ENCODE measurements at regions not wholly inside any gene's neighbourhood (a gene's known extent, or its start where the extent isn't known, plus 50 kb on each side); places are given as distances from the start of the nearest gene placed in this dataset.

GRCh38 chr1:76759171-76759860 lies 108.0 kb upstream of the ST6GALNAC5 start:
- no peak overlapping the region for H3K27ac ChIP-seq
- no peak overlapping the region for H3K4me3 ChIP-seq

GRCh38 chr1:76759950-76760349 lies 107.3 kb upstream of the ST6GALNAC5 start:
- no peak overlapping the region for H3K4me3 ChIP-seq
- no peak overlapping the region for H3K27ac ChIP-seq

GRCh38 chr1:76763738-76764137 lies 103.5 kb upstream of the ST6GALNAC5 start:
- H3K27ac ChIP-seq: no peak overlapping the region

GRCh38 chr1:76764638-76765454 lies 102.4 kb upstream of the ST6GALNAC5 start:
- Histone ChIP-seq H3K27ac (no peak overlapping the region), H3K4me3 (no peak overlapping the region)

More at GRCh38 chr1:76763738-76764137, 103.5 kb upstream of the ST6GALNAC5 start:
- H3K4me3 ChIP-seq: no peak overlapping the region

- Histone ChIP-seq H3K4me3 (no peak overlapping the region), H3K27ac (no peak overlapping the region)
Measured at GRCh38 chr1:76766381-76766780, 100.9 kb upstream of the ST6GALNAC5 start.

GRCh38 chr1:76769911-76770310 lies 97.4 kb upstream of the ST6GALNAC5 start:
- no peak overlapping the region for H3K27ac ChIP-seq
- no peak overlapping the region for H3K4me3 ChIP-seq

- H3K27ac ChIP-seq: no peak overlapping the region
- H3K4me3 ChIP-seq: no peak overlapping the region
Measured at GRCh38 chr1:76770979-76771378, 96.3 kb upstream of the ST6GALNAC5 start.

- no peak overlapping the region for H3K4me3 ChIP-seq
- no peak overlapping the region for H3K27ac ChIP-seq
Measured at GRCh38 chr1:76781447-76781846, 85.8 kb upstream of the ST6GALNAC5 start.

GRCh38 chr1:76782809-76783208 lies 84.5 kb upstream of the ST6GALNAC5 start:
- no peak overlapping the region for H3K27ac ChIP-seq
- no peak overlapping the region for H3K4me3 ChIP-seq

- H3K27ac ChIP-seq: no peak overlapping the region
- no peak overlapping the region for H3K4me3 ChIP-seq
Measured at GRCh38 chr1:76784502-76784901, 82.8 kb upstream of the ST6GALNAC5 start.

GRCh38 chr1:76786222-76786621 lies 81.1 kb upstream of the ST6GALNAC5 start:
- Histone ChIP-seq H3K27ac (no peak overlapping the region), H3K4me3 (no peak overlapping the region)

- Histone ChIP-seq H3K27ac (no peak overlapping the region), H3K4me3 (no peak overlapping the region)
Measured at GRCh38 chr1:76793594-76793993, 73.7 kb upstream of the ST6GALNAC5 start.

GRCh38 chr1:76799700-76800099 lies 67.6 kb upstream of the ST6GALNAC5 start:
- no peak overlapping the region for H3K4me3 ChIP-seq
- H3K27ac ChIP-seq: no peak overlapping the region

- H3K27ac ChIP-seq: no peak overlapping the region
- H3K4me3 ChIP-seq: no peak overlapping the region
Measured at GRCh38 chr1:76802094-76802493, 65.2 kb upstream of the ST6GALNAC5 start.

GRCh38 chr1:76807543-76808260 lies 59.6 kb upstream of the ST6GALNAC5 start:
- no peak overlapping the region for H3K27ac ChIP-seq

More at GRCh38 chr1:76807543-76808260, 59.6 kb upstream of the ST6GALNAC5 start:
- H3K4me3 ChIP-seq: no peak overlapping the region

Measured in skin epidermis (tissue), 12 donors.